GM19463 (cell line): ENCODE measurements at regions not wholly inside any gene's neighbourhood (a gene's known extent, or its start where the extent isn't known, plus 50 kb on each side); places are given as distances from the start of the nearest gene placed in this dataset.

Experiments used
- ATAC-seq: cut with Tn5 transposase; IDR thresholded peaks from one replicate; pipeline ENCODE4 v1.9.1; 2021; ENCODE audit warnings: mild to moderate bottlenecking, moderate library complexity; ENCODE audit not compliant: unreplicated experiment

DNA sequence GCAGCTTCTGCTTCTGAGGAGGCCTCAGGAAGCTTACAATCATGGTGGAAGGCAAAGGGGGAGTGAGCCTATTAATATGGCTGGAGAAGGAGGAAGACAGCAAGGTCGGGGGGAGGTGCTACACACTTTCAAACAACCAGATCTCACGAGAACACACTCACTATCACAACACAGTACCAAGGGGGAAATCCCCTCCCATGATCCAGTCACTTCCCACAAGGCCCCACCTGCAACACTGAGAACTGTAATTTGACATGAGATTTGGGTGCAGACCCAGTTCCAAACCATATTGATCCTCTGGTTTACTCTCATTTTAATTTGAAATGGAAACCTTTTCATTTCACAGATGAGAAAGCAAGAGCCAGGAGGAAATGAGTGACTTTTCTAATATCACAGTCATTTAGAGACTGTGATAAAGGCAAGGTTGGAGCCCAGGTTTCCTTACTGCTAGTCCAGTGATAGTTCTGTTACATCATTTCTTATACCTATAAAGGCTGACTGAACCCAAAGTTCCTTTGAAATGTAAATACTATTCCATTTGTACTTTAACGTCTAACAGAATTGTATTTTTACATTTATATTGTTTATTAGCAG lies 105.8 kb upstream of the GAP43 start:
- no peak for ATAC-seq

GRCh38 chr3:115518100-115518852 lies 105.0 kb upstream of the GAP43 start:
- ATAC-seq, result no peak

GRCh38 chr3:115520241-115520640 lies 103.1 kb upstream of the GAP43 start:
- ATAC-seq, result no peak

GRCh38 chr3:115520651-115521245 lies 102.6 kb upstream of the GAP43 start:
- no peak for ATAC-seq

DNA sequence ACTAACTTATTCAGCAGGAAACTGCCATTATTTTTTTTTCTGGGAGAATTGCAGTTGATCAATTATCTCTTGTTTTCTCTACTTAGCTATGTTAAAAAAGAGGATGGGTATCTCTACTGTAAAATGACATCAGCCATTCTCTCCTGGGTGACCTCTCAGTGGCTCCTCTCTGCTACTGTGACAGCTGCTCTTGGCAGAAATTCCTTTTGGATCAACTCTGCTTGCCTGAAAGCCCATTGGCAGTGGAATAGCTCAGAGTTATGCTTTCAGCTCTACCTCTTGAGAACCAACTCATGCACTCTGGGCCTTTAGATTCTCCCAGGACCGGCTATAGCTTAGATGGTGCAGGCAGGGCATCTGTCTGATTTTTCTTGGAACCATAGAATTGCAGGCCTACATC lies 99.9 kb upstream of the GAP43 start:
- no peak for ATAC-seq

- ATAC-seq, result no peak
Observed at GRCh38 chr3:115524549-115524948, 98.8 kb upstream of the GAP43 start.

- no peak for ATAC-seq
Observed at GRCh38 chr3:115525731-115526130, 97.6 kb upstream of the GAP43 start.

DNA sequence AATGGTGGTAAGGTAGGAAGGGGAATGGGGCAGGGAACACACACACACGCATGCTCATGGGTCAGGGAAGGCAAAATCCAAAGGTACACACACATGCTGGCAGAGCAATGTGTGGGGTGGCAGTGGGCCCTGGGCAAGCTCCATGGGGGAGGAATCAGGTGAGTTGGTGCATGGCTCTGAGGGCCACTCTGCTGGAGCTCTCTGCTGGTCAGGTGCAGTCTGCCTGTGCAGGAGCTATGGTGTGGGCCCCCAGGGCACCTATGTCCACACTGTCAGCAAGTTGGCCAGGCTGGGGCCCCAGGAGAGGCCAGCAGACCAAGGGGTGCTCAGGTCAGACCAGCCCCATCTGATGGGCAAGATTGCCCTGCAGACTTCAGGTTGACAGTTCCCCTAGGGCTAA lies 90.1 kb upstream of the GAP43 start:
- ATAC-seq, result no peak

- ATAC-seq, result no peak
Observed at GRCh38 chr3:115536171-115536570, 87.1 kb upstream of the GAP43 start.

GRCh38 chr3:115537669-115538068 lies 85.6 kb upstream of the GAP43 start:
- ATAC-seq, result no peak

GRCh38 chr3:115547207-115547606 lies 76.1 kb upstream of the GAP43 start:
- ATAC-seq, result no peak

- no peak for ATAC-seq
Observed at GRCh38 chr3:115548611-115549010, 74.7 kb upstream of the GAP43 start.

DNA sequence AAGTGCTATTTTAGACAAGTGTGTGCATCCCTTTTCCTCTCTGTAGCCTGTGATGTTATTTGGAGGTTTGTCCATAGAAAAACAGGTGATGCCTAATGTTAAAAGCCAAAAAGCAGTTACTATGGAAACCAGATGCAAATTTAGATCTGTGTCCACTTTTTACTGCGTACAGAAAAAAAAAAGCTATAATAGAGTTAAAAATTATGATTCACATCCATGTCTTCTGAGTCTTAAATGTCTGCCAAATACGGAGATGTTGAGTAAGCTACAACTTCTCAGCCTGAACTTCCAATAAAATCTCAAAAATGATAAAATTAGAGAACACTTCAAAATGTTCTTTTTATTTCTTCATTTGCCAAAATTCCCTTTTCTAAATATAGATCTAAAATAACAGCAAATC lies 74.2 kb upstream of the GAP43 start:
- ATAC-seq, result no peak

GRCh38 chr3:115550285-115550761 lies 73.0 kb upstream of the GAP43 start:
- no peak for ATAC-seq

- no peak for ATAC-seq
Observed at GRCh38 chr3:115551016-115551415, 72.3 kb upstream of the GAP43 start.

DNA sequence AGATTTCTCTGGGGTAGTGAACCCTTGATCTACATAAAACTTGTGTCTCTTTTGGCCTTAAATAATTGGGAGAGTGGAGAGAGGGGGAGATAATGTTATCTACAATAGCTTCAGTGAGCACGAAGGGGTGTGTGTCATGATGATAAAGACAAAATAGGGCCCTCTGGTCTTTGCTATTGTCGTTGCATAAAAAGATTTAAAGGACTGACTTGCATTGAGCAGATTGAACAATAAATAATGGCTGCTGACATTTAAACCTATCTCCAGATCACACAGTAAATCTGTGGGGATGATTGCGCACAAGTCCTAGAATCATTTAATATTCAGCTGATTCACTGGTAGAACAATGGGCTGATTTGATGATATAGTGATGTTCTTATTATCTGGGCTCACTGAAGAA lies 71.3 kb upstream of the GAP43 start:
- ATAC-seq, result no peak

- no peak for ATAC-seq
Observed at GRCh38 chr3:115553796-115554486, 69.4 kb upstream of the GAP43 start.

DNA sequence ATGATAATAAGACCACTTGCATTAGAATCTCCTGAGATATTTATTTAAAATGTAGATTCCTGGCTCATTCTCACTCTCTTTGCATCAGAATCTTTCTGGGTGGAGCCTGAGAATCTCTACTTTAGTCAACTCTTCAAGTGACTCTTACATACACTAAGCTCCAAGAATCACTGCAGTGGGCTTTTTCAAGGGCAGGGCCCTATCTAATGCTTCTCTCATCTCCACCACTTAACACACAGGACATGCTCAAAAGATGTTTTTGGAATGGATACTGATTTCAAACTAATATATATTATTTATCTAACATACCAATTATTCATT lies 68.9 kb upstream of the GAP43 start:
- ATAC-seq, result no peak

- no peak for ATAC-seq
Observed at GRCh38 chr3:115562636-115563267, 60.6 kb upstream of the GAP43 start.

DNA sequence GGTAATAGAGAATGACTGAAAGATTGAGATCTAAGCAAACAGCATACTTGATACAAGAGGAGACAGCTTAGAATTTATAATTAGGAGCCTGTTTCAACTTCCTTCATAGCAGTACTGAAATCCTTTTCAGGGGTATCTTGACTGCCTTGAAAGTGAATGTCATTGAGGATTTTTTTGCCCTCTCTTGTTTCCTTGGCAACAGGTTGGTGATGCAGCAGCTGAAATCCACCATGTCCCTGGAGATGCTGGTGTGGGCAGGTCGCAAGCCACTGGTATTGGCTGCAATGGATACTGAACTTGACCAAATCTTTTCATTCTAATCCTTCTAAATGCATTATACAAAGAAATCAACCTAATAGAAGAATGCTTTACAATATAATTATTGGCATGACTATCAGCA lies 59.3 kb upstream of the GAP43 start:
- ATAC-seq, result no peak

GRCh38 chr3:115571413-115571812 lies 51.9 kb upstream of the GAP43 start:
- no peak for ATAC-seq
